ENCODE measurements at regions not wholly inside any gene's neighbourhood (a gene's known extent, or its start where the extent isn't known, plus 50 kb on each side); places are given as distances from the start of the nearest gene placed in this dataset.

DNA sequence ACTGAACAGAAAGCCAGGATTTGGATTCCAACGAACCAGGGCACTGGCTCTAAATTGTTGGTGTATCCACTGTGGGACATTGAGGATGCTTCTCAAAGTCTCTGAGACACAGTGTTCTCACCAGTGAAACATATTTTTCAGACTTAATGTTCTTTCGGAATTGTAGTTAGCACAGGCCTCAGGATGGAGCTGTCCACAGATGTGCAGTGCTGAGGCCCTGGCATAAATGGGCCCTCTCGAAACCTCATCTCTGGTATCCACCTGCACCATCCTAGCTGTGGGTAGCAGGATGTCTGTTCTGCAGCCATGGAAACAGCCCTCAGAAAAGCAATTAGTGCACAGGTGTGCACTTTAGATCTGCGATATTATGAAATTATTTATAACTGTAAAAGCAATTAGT lies 656.8 kb downstream of the TBC1D22A start:
- H3K4me3 Mint-ChIP-seq, result no peak overlapping the region
- peaks cover 1% of the 10 kb centered on the region; the same call in 1 of the 2 replicates for H3K27me3 Mint-ChIP-seq (ENCODE audit: insufficient read depth)
- TF ChIP-seq, protein P1, sequence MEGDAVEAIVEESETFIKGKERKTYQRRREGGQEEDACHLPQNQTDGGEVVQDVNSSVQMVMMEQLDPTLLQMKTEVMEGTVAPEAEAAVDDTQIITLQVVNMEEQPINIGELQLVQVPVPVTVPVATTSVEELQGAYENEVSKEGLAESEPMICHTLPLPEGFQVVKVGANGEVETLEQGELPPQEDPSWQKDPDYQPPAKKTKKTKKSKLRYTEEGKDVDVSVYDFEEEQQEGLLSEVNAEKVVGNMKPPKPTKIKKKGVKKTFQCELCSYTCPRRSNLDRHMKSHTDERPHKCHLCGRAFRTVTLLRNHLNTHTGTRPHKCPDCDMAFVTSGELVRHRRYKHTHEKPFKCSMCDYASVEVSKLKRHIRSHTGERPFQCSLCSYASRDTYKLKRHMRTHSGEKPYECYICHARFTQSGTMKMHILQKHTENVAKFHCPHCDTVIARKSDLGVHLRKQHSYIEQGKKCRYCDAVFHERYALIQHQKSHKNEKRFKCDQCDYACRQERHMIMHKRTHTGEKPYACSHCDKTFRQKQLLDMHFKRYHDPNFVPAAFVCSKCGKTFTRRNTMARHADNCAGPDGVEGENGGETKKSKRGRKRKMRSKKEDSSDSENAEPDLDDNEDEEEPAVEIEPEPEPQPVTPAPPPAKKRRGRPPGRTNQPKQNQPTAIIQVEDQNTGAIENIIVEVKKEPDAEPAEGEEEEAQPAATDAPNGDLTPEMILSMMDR (IDR thresholded peaks at IDR 0.05), result no peak
- peaks cover 46% of the 10 kb centered on the region for H3K9me3 Mint-ChIP-seq
- no peak for DNase-seq
- H3K36me3 Mint-ChIP-seq (ENCODE audit: low read depth), result peaks cover 12% of the 10 kb centered on the region
- H3K27ac Mint-ChIP-seq, result no peak overlapping the region
- no peaks in the 10 kb centered on the region for H3K4me1 Mint-ChIP-seq (ENCODE audit: low read depth)

DNA sequence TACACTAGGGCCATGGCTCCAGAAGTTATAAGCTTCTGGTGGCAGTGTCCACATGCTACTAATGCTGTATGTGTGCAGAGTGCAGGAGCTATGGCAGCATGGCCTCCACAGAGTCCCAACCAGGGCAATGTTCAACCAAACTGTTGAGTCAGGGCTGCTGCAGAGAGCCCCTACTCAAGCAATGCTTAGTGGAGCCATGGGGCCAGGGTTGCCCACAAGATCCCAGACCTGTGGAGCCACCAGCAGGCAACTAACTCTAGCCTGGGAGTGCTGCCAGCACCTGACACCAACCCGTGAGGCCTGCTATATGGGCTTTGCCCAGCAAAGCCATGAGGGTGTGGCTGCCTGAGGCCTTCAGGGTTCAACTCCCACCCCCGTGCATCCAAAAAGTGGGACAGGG lies 655.2 kb downstream of the TBC1D22A start:
- no peak overlapping the region for H3K4me3 Mint-ChIP-seq
- H3K4me1 Mint-ChIP-seq (ENCODE audit: low read depth), result no peaks in the 10 kb centered on the region
- H3K27ac Mint-ChIP-seq, result no peak overlapping the region
- H3K9me3 Mint-ChIP-seq, result peaks cover 45% of the 10 kb centered on the region
- no peaks in the 10 kb centered on the region; the same call in 1 of the 2 replicates for H3K27me3 Mint-ChIP-seq (ENCODE audit: insufficient read depth)
- TF ChIP-seq, protein P1 (IDR thresholded peaks at IDR 0.05), result no peak
- DNase-seq, result no peak
- H3K36me3 Mint-ChIP-seq (ENCODE audit: low read depth), result peaks cover 9% of the 10 kb centered on the region

DNA sequence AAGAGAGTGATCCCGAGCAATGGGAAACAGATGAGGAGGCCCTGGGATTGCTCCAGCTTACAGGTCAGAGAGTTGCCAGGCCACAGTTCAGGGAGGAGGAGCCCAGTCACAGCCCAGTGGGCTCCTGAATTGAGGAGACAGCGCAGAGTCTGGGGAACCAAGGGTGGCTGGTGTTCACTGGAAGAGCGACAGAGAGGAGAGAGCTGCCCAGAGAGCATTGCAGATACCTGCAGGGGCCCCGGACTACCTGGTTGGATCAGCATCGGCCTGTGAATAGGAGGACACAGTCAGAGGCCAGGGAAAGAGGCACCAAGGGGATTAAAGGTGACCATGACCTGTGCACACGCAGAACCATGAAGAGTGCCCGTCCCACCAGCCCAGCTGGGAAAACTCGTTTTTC lies 648.6 kb downstream of the TBC1D22A start:
- no peaks in the 10 kb centered on the region for H3K36me3 Mint-ChIP-seq (ENCODE audit: low read depth)
- H3K9me3 Mint-ChIP-seq, result peaks cover 41% of the 10 kb centered on the region
- TF ChIP-seq, protein P1 (IDR thresholded peaks at IDR 0.05), result no peak
- no peaks in the 10 kb centered on the region for H3K4me1 Mint-ChIP-seq (ENCODE audit: low read depth)
- peaks cover 5% of the 10 kb centered on the region for H3K27me3 Mint-ChIP-seq (ENCODE audit: insufficient read depth)
- DNase-seq, result no peak
- no peak overlapping the region for H3K27ac Mint-ChIP-seq
- H3K4me3 Mint-ChIP-seq, result no peak overlapping the region

DNA sequence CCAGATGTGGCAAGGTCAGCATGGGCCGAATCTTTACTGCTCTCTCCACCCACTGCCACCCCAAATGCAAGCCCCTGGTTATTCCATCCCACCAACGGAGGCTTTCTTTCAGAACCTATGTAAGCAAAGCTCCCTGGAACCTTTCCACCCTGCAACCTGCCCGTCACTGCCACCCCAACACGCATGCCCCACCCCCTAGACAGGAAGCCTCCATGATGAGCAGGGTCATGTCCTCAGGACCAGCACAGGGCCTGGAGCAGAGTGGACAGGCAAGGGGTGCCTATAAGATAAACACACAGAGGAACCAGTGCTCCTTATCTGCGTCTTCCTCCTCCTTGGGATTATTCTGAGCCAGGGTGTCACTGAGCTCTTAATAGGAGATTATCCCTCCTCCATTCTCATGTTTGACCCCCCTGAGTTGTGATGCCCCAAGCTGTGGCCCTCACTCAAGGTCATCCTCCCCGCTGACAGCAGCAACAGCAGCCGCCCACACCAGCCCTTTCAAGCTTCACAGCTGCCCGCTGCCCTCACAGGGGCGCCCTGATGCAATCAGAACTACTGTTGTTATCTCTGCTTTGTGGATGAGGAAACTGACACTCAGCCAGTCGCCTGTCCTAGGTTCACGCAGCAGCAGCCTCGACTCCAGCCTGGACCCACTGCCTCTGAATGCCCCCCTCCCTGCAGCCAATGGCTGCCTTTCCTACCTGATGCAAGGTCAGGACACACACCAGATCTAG lies 647.3 kb downstream of the TBC1D22A start:
- no peak overlapping the region for H3K27ac Mint-ChIP-seq
- H3K9me3 Mint-ChIP-seq, result peaks cover 46% of the 10 kb centered on the region
- H3K27me3 Mint-ChIP-seq (ENCODE audit: insufficient read depth), result peaks cover 7% of the 10 kb centered on the region
- no peaks in the 10 kb centered on the region for H3K36me3 Mint-ChIP-seq (ENCODE audit: low read depth)
- TF ChIP-seq, protein P1 (IDR thresholded peaks at IDR 0.05), result no peak
- H3K4me1 Mint-ChIP-seq (ENCODE audit: low read depth), result no peaks in the 10 kb centered on the region
- DNase-seq, result no peak
- H3K4me3 Mint-ChIP-seq, result no peak overlapping the region

DNA sequence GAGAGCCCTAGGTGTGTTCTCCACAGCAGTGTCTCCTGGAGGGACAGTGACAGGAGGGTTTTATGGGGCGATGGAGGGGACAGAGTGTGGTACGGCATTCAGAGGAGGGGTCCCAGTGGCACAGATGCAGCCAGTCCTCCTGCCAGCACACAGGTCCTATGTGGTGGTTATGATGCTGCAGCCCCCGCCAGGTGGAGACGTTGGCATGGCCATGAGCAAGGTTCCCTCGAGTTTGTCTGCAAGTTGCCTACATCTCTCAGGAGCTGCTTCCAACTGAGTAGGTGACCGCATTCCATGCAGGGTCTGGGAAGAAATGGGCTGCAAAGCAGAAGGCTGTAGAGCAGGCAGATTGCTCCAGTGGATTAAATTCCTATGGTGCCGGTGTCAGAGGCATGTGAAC lies 646.0 kb downstream of the TBC1D22A start:
- TF ChIP-seq, protein P1 (IDR thresholded peaks at IDR 0.05), result no peak
- Mint-ChIP-seq H3K4me1 (ENCODE audit: low read depth) (no peaks in the 10 kb centered on the region), H3K36me3 (ENCODE audit: low read depth) (no peaks in the 10 kb centered on the region), H3K27ac (no peak overlapping the region), H3K27me3 (ENCODE audit: insufficient read depth) (peaks cover 7% of the 10 kb centered on the region), H3K9me3 (peaks cover 49% of the 10 kb centered on the region), H3K4me3 (no peak overlapping the region)
- DNase-seq, result no peak
